ENCODE measurements at regions not wholly inside any gene's neighbourhood (a gene's known extent, or its start where the extent isn't known, plus 50 kb on each side); places are given as distances from the start of the nearest gene placed in this dataset.
"Not testable (repeated sequence)": the region's sequence is repeated elsewhere in the genome, so short reads cannot be mapped to it uniquely, and the experiment has no call there.

GRCh38 chr20:1818247-1818840 lies 76.9 kb upstream of the SIRPA start:
- Histone ChIP-seq H3K27me3 (ENCODE audit: control insufficient read depth, insufficient read depth, low read length) (no peaks in the 10 kb centered on the region), H3K4me3 (ENCODE audit: low read length) (no peak overlapping the region), H3K36me3 (ENCODE audit: control insufficient read depth, insufficient read depth, low read length) (no peaks in the 10 kb centered on the region), H3K27ac (ENCODE audit: low read length) (no peak overlapping the region), H3K4me1 (ENCODE audit: control insufficient read depth, insufficient read depth, low read length) (0 out of 2 replicates have a peak, but pooled peaks cover 1% of the 10 kb centered on the region), H3K9me3 (ENCODE audit: control insufficient read depth, insufficient read depth, low read length) (no peaks in the 10 kb centered on the region)
- WGBS (ENCODE audit: insufficient coverage, insufficient read length): no CpG with 5 or more reads among the region's 1 CpG
- DNase-seq (ENCODE audit: low read depth, low spot score): no peak

DNA sequence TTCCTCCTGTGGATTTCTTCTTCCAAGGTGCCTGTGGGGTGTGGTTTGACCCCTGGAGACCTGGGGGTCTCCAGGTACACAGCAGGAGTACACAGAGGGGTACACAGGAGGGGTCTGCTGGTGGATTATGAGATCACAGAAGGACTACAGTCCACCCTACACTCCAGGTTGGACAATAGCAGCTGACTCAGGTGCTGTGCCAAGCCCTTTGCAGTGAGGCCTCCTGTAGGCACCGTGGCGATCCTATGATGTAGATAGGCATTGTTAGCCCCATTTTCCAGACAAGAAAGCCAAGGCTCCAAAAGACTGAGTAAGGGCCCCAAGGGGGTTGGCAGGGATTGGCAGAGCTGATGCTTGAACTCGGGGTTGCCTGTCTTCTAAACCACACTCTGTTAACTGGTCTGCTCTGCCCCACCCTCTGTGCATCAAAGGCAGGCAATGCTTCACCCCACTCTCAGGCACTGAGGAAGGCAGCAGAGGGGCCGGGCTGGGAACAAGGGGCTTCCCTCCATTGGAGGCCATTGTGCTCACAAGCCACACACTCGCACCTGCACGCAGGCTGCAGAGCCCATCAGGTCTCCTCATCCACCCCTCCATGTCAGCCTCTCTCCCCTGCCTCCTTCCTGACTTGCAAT lies 77.5 kb upstream of the SIRPA start:
- DNase-seq (ENCODE audit: low read depth, low spot score): no peak
- H3K36me3 ChIP-seq (ENCODE audit: control insufficient read depth, insufficient read depth, low read length): no peaks in the 10 kb centered on the region
- no CpG with 5 or more reads among the region's 6 CpGs for WGBS (ENCODE audit: insufficient coverage, insufficient read length)
- no peak overlapping the region for H3K27ac ChIP-seq (ENCODE audit: low read length)
- H3K4me3 ChIP-seq (ENCODE audit: low read length): no peak overlapping the region
- H3K4me1 ChIP-seq (ENCODE audit: control insufficient read depth, insufficient read depth, low read length): 0 out of 2 replicates have a peak, but pooled peaks cover 1% of the 10 kb centered on the region
- no peaks in the 10 kb centered on the region for H3K27me3 ChIP-seq (ENCODE audit: control insufficient read depth, insufficient read depth, low read length)
- H3K9me3 ChIP-seq (ENCODE audit: control insufficient read depth, insufficient read depth, low read length): no peaks in the 10 kb centered on the region

DNA sequence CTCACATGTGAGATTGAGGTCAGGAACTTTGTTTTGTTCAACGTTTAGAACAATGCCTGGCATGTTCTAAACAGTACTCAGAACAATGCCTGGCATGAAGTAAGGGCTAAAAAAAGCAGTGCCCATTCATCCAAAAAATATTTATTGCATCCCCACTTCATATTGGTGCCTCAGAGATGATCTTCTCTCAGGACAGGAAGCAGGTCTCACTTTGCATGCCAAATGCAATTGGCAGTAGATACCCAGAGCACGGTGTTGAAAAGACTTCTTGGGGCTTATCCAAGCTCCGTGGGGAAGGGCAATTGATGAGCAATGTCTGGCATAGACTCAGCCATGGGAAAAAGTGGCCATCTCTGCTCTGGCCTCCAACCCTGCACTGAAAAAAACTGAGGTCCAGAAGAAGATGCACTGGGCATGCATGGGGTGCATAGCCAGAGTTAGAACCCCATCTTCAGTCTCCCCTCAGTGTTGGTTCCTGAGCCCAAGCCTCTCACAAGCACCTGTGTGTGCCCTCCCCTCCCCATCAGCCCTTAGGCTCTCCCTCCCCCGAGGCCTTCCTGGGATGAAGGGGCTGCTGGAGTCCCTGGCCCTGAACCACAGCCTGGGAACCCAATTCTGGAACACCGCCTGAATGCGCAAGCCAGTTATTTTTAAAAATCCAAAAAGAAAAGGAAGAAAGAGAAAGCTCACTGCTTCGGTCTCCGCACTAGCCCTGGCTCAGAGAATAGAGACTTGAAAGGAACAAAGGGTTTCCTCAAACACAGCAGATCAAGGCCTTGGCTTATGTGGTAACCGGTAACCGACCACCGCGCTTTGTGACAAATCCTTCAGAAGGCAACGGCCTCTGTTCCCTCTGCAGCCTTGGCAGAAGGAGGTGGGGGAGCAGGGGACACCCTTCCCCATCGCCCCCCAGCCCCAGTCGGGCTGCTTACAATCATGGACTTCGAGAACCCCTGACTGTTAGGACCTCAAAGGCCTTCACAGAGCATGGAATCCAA lies 78.5 kb upstream of the SIRPA start:
- Histone ChIP-seq H3K4me3 (ENCODE audit: low read length) (no peak overlapping the region), H3K36me3 (ENCODE audit: control insufficient read depth, insufficient read depth, low read length) (no peaks in the 10 kb centered on the region), H3K9me3 (ENCODE audit: control insufficient read depth, insufficient read depth, low read length) (no peaks in the 10 kb centered on the region), H3K4me1 (ENCODE audit: control insufficient read depth, insufficient read depth, low read length) (0 out of 2 replicates have a peak, but pooled peaks cover 3% of the 10 kb centered on the region), H3K27me3 (ENCODE audit: control insufficient read depth, insufficient read depth, low read length) (no peaks in the 10 kb centered on the region), H3K27ac (ENCODE audit: low read length) (no peak overlapping the region)
- DNase-seq (ENCODE audit: low read depth, low spot score): no peak
- WGBS (ENCODE audit: insufficient coverage, insufficient read length): no CpG with 5 or more reads among the region's 16 CpGs

DNA sequence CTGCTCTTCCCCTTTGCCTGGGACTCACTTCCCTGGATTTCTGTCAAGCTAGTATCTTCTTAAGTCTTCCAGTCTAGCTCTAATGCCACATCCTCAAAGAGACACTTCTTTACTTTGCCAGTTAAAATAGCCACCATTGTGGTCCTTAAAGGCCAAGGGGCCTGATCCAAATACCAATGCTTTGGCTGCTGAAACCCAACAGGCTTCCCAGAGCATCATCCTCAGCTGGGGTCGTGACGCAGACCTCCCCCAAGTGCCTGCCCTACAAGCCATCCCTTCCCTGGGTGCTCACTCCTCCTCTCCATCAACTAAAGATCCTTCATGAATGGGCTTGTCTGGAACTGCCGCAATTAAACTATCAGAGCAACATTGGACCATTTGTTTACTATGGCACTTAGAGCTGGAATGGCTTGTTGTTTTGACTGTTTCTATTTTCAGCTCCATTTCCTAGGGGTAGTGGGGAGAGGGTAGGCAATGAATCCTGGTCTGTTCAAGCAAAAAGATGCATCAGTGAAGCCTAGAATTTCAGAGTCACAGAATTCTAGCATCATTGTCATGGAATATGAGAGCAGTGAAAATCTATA lies 79.6 kb upstream of the SIRPA start:
- no CpG with 5 or more reads among the region's 3 CpGs for WGBS (ENCODE audit: insufficient coverage, insufficient read length)
- Histone ChIP-seq H3K9me3 (ENCODE audit: control insufficient read depth, insufficient read depth, low read length) (no peaks in the 10 kb centered on the region), H3K4me3 (ENCODE audit: low read length) (no peak overlapping the region), H3K36me3 (ENCODE audit: control insufficient read depth, insufficient read depth, low read length) (no peaks in the 10 kb centered on the region), H3K4me1 (ENCODE audit: control insufficient read depth, insufficient read depth, low read length) (peaks cover 9% of the 10 kb centered on the region; the same call in 1 of the 2 replicates), H3K27me3 (ENCODE audit: control insufficient read depth, insufficient read depth, low read length) (no peaks in the 10 kb centered on the region), H3K27ac (ENCODE audit: low read length) (no peak overlapping the region)
- no peak for DNase-seq (ENCODE audit: low read depth, low spot score)

DNA sequence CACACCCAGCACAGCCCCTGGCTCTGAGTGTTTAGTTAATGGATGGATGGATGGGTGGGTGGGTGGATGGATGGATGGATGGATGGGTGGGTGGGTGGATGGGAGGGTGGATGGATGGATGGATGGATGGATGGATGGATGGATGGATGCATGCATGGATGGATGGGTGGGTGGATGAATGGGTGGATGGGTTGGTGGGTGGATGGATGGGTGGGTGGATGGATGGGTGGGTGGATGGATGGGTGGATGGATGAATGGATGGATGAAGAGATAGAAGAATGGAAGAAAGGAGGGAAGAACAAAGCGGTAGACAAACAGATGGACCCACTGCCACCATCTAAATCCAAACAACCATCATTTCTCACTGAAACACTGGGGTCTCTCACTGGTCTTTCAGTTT lies 80.3 kb upstream of the SIRPA start:
- H3K9me3 ChIP-seq (ENCODE audit: control insufficient read depth, insufficient read depth, low read length); H3K27me3 ChIP-seq (ENCODE audit: control insufficient read depth, insufficient read depth, low read length); H3K4me1 ChIP-seq (ENCODE audit: control insufficient read depth, insufficient read depth, low read length); H3K4me3 ChIP-seq (ENCODE audit: low read length); H3K27ac ChIP-seq (ENCODE audit: low read length); H3K36me3 ChIP-seq (ENCODE audit: control insufficient read depth, insufficient read depth, low read length); DNase-seq (ENCODE audit: low read depth, low spot score): not testable (repeated sequence)
- WGBS (ENCODE audit: insufficient coverage, insufficient read length): no CpG with 5 or more reads among the region's 1 CpG

DNA sequence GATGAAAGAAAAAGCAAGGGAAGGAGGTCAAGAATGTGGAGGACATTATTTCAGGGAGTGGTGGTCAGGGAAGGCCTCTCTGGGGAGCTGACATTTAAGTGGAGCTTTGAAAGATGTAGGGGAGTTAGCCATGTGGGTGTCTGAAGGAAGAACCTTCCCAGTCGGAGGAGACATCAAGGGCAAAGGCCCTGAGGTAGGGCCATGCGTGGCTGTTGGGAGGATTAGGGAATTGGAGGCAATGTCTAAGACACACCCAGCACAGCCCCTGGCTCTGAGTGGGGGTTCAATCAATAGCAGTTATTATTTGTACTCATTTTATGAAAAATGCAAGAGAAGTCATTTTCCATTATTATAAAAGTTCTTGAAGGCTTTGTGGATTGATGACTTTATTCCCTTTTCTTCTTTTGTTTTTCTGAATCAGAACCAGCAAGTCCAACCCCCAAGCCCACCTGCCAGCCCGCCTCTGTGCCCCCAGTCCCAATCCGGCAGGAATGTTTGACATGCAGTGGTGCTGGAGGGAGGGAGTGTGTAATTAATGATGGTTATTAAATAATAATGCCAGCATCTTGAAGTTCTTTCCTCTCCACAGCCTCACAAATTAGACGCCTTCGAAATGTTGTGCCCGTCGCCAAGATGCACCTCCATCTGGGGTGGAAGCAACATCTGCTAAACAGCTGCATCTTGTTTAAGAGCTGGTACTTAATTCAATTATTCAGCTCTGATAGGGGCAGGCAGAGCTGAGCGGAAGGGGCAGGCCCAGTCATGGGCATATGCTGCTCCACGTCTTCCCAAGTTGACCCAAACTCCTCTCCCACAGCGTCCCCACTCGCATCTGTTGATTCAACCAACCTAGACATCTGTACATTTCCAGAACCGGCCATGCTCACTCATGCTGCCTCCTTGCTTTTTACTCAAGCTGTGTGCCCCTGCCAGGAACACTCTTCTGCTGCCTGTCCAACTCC lies 81.3 kb upstream of the SIRPA start:
- Histone ChIP-seq H3K27ac (ENCODE audit: low read length) (no peak overlapping the region), H3K4me3 (ENCODE audit: low read length) (no peak overlapping the region), H3K4me1 (ENCODE audit: control insufficient read depth, insufficient read depth, low read length) (peaks cover 9% of the 10 kb centered on the region; the same call in 1 of the 2 replicates), H3K36me3 (ENCODE audit: control insufficient read depth, insufficient read depth, low read length) (no peaks in the 10 kb centered on the region), H3K27me3 (ENCODE audit: control insufficient read depth, insufficient read depth, low read length) (no peaks in the 10 kb centered on the region), H3K9me3 (ENCODE audit: control insufficient read depth, insufficient read depth, low read length) (no peaks in the 10 kb centered on the region)
- no CpG with 5 or more reads among the region's 13 CpGs for WGBS (ENCODE audit: insufficient coverage, insufficient read length)
- DNase-seq (ENCODE audit: low read depth, low spot score): no peak

DNA sequence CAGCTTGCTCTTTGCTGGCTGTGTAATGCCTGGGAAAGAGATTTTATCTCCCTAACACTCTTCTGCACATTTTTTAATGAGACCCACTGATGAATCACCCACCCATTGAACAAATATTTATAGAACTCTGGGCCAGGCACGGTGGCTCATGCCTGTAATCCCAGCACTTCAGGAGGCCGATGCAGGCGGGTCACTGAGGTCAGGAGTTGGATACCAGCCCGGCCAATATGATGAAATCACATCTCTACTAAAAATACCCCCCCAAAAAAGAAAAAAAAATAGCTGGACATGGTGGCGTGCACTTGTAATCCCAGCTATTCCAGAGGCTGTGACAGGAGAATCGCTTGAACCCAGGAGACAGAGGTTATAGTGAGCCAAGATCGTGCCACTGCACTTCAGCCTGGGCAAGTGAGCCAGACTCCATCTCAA lies 82.1 kb upstream of the SIRPA start:
- Histone ChIP-seq H3K27me3 (ENCODE audit: control insufficient read depth, insufficient read depth, low read length) (no peaks in the 10 kb centered on the region), H3K36me3 (ENCODE audit: control insufficient read depth, insufficient read depth, low read length) (no peaks in the 10 kb centered on the region), H3K9me3 (ENCODE audit: control insufficient read depth, insufficient read depth, low read length) (no peaks in the 10 kb centered on the region), H3K4me3 (ENCODE audit: low read length) (no peak overlapping the region), H3K4me1 (ENCODE audit: control insufficient read depth, insufficient read depth, low read length) (peaks cover 9% of the 10 kb centered on the region; the same call in 1 of the 2 replicates), H3K27ac (ENCODE audit: low read length) (no peak overlapping the region)
- DNase-seq (ENCODE audit: low read depth, low spot score): no peak
- no CpG with 5 or more reads among the region's 7 CpGs for WGBS (ENCODE audit: insufficient coverage, insufficient read length)

- Histone ChIP-seq H3K9me3 (ENCODE audit: control insufficient read depth, insufficient read depth, low read length) (no peaks in the 10 kb centered on the region), H3K4me1 (ENCODE audit: control insufficient read depth, insufficient read depth, low read length) (peaks cover 9% of the 10 kb centered on the region; the same call in 1 of the 2 replicates), H3K27me3 (ENCODE audit: control insufficient read depth, insufficient read depth, low read length) (no peaks in the 10 kb centered on the region), H3K27ac (ENCODE audit: low read length) (no peak overlapping the region), H3K4me3 (ENCODE audit: low read length) (no peak overlapping the region), H3K36me3 (ENCODE audit: control insufficient read depth, insufficient read depth, low read length) (no peaks in the 10 kb centered on the region)
- no peak for DNase-seq (ENCODE audit: low read depth, low spot score)
- WGBS (ENCODE audit: insufficient coverage, insufficient read length): no CpG with 5 or more reads among the region's 5 CpGs
These were observed 83.3 kb upstream of the SIRPA start for GRCh38 chr20:1811621-1812498.

Data from iPS DF 6.9 (cell line).